H1 (cell line): ENCODE measurements at regions not wholly inside any gene's neighbourhood (a gene's known extent, or its start where the extent isn't known, plus 50 kb on each side); places are given as distances from the start of the nearest gene placed in this dataset.

Experiments used
- CTCF ChIA-PET: fragments of 300-600 bp; sonication (Branson Sonifier 250); formaldehyde crosslinking; loops from one replicate; lab custom pipeline; 2021; ENCODE audit not compliant: partially characterized antibody; lab: Charles Lee
- POLR2A ChIA-PET: fragments of 300-600 bp; sonication (Branson Sonifier 250); formaldehyde crosslinking; loops from one replicate; lab custom pipeline; 2021; ENCODE audit warnings: inconsistent platforms; ENCODE audit not compliant: partially characterized antibody; lab: Charles Lee
- DNase-seq, 2 experiments: peaks; one replicate each; pipeline versions ENCODE4 v3.0.0 to v3.0.0-alpha.2; 2010 to 2022; ENCODE audit warnings: low spot score in 2 of 2, low read depth in 1 of 2, mixed read lengths in 1 of 2
- FAIRE-seq: peaks from 2 replicates; lab custom pipeline; 2011; peaks lifted over from hg19 to GRCh38; lab: Jason Lieb, UNC
- H2AFZ ChIP-seq: 2 replicates; pipeline ENCODE4 v1.8.1; 2012; ENCODE audit warnings: low read length, inconsistent platforms
- H2AK5ac ChIP-seq: 2 replicates; pipeline ENCODE4 v1.6.1; 2013; ENCODE audit warnings: low read depth, low read length
- H2BK120ac ChIP-seq: replicated peaks from 2 replicates; pipeline ENCODE3; 2013; ENCODE audit warnings: low read depth, low read length, inconsistent platforms
- H2BK12ac ChIP-seq: 2 replicates; pipeline ENCODE4 v1.6.1; 2013; ENCODE audit warnings: low read depth, low read length
- H2BK15ac ChIP-seq: 2 replicates; pipeline ENCODE4 v1.6.1; 2013; ENCODE audit warnings: low read length
- H2BK20ac ChIP-seq: 2 replicates; pipeline ENCODE4 v1.6.1; 2013; ENCODE audit warnings: low read length
- H2BK5ac ChIP-seq: 2 replicates; pipeline ENCODE4 v1.6.1; 2013; ENCODE audit warnings: low read depth, low read length
- H3K14ac ChIP-seq: 2 replicates; pipeline ENCODE4 v1.6.1; 2013; ENCODE audit warnings: inconsistent platforms; ENCODE audit not compliant: insufficient read length
- H3K18ac ChIP-seq: 2 replicates; pipeline ENCODE4 v1.6.1; 2013; ENCODE audit warnings: low read length; ENCODE audit errors: extremely low read depth
- H3K23ac ChIP-seq: 2 replicates; pipeline ENCODE4 v1.6.1; 2013; ENCODE audit warnings: inconsistent platforms; ENCODE audit not compliant: insufficient read length
- H3K23me2 ChIP-seq: 2 replicates; pipeline ENCODE4 v1.6.1; 2013; ENCODE audit warnings: low read depth, low read length
- H3K27ac ChIP-seq: 2 replicates; pipeline ENCODE4 v1.6.1; 2011; ENCODE audit warnings: low read depth, low read length, inconsistent platforms
- H3K27me3 ChIP-seq, 4 experiments: replicated peaks in 1 of 4; 1 replicate in 1 of 4; 2 replicates in 3 of 4; pipeline versions ENCODE4 v1.6.1 to v1.8.1; 2011 to 2013; ENCODE audit warnings: low read length in 3 of 4, mild to moderate bottlenecking in 3 of 4, inconsistent platforms in 2 of 4, mixed read lengths in 2 of 4, moderate library complexity in 1 of 4; ENCODE audit not compliant: control insufficient read depth in 3 of 4, insufficient read depth in 3 of 4; ENCODE audit errors: extremely low read depth in 1 of 4
- H3K36me3 ChIP-seq, 4 experiments: 2 replicates each; pipeline versions ENCODE4 v1.6.1 to v1.8.1; 2011 to 2013; ENCODE audit warnings: mild to moderate bottlenecking in 4 of 4, low read length in 3 of 4, moderate library complexity in 2 of 4, control low read depth in 1 of 4, inconsistent platforms in 1 of 4; ENCODE audit not compliant: insufficient read depth in 4 of 4, control insufficient read depth in 2 of 4
- H3K4ac ChIP-seq: replicated peaks from 2 replicates; pipeline ENCODE3; 2013; ENCODE audit warnings: low read length, low read depth, mixed read lengths, inconsistent platforms; ENCODE audit not compliant: insufficient read length
- H3K4me1 ChIP-seq, 4 experiments: replicated peaks in 1 of 4; 1 replicate in 1 of 4; 2 replicates in 3 of 4; pipeline versions ENCODE4 v1.6.1 to v1.8.1; 2011 to 2013; ENCODE audit warnings: low read length in 3 of 4, inconsistent platforms in 2 of 4, mixed read lengths in 1 of 4; ENCODE audit not compliant: insufficient read depth in 4 of 4, control insufficient read depth in 3 of 4
- H3K4me2 ChIP-seq, 2 experiments: 2 replicates each; pipeline versions ENCODE4 v1.6.1 to v1.8.1; 2011 to 2013; ENCODE audit warnings: low read depth in 2 of 2, low read length in 2 of 2, control low read depth in 1 of 2, inconsistent platforms in 1 of 2, mild to moderate bottlenecking in 1 of 2; ENCODE audit not compliant: insufficient read depth in 1 of 2
- H3K4me3 ChIP-seq, 4 experiments: fragments of 200-600, 300-600 bp in 1 of 4; sonication (generic), shearing (Covaris generic), sonication (Bioruptor Twin) in 1 of 4; 2 replicates each; pipeline versions ENCODE4 v1.5.1 to v1.8.1; 2011 to 2016; ENCODE audit warnings: low read length in 4 of 4, low read depth in 3 of 4, control low read depth in 2 of 4, inconsistent platforms in 2 of 4, mild to moderate bottlenecking in 2 of 4, mixed read lengths in 1 of 4, moderate library complexity in 1 of 4; ENCODE audit not compliant: insufficient read depth in 2 of 4; ENCODE audit errors: extremely low read depth in 1 of 4
- H3K56ac ChIP-seq: replicated peaks from 2 replicates; pipeline ENCODE3; 2013; ENCODE audit warnings: low read depth, mild to moderate bottlenecking, mixed read lengths, low read length, inconsistent platforms; ENCODE audit not compliant: insufficient read length
- H3K79me1 ChIP-seq: 2 replicates; pipeline ENCODE4 v1.6.1; 2013; ENCODE audit warnings: low read depth, low read length, control low read depth
- H3K79me2 ChIP-seq, 2 experiments: 2 replicates each; pipeline versions ENCODE4 v1.6.1 to v1.8.1; 2012 to 2013; ENCODE audit warnings: low read length in 2 of 2, mild to moderate bottlenecking in 2 of 2, inconsistent platforms in 1 of 2; ENCODE audit not compliant: insufficient read depth in 2 of 2, control insufficient read depth in 1 of 2
- H3K9ac ChIP-seq, 4 experiments: replicated peaks in 1 of 4; 1 replicate in 1 of 4; 2 replicates in 3 of 4; pipeline versions ENCODE4 v1.6.1 to v1.8.1; 2011 to 2013; ENCODE audit warnings: low read depth in 3 of 4, low read length in 3 of 4, control low read depth in 2 of 4, mild to moderate bottlenecking in 2 of 4, moderate library complexity in 2 of 4, inconsistent platforms in 1 of 4; ENCODE audit errors: extremely low read depth in 1 of 4
- H3K9me3 ChIP-seq, 2 experiments: 2 replicates each; pipeline versions ENCODE4 v1.6.1 to v1.8.1; 2012 to 2013; ENCODE audit warnings: mild to moderate bottlenecking in 2 of 2, moderate library complexity in 2 of 2, control low read depth in 1 of 2, inconsistent platforms in 1 of 2, low read depth in 1 of 2, low read length in 1 of 2, mixed read lengths in 1 of 2; ENCODE audit not compliant: insufficient read depth in 2 of 2
- H4K20me1 ChIP-seq, 2 experiments: replicated peaks in 1 of 2; 2 replicates each; pipeline versions ENCODE3 to v1.8.1; 2011 to 2013; ENCODE audit warnings: inconsistent platforms in 2 of 2, low read length in 2 of 2, mild to moderate bottlenecking in 1 of 2; ENCODE audit not compliant: insufficient read depth in 2 of 2, control insufficient read depth in 1 of 2
- H4K5ac ChIP-seq: 2 replicates; pipeline ENCODE4 v1.6.1; 2013; ENCODE audit warnings: low read length, low read depth, mixed read lengths, inconsistent platforms; ENCODE audit not compliant: insufficient read length
- H4K8ac ChIP-seq: 2 replicates; pipeline ENCODE4 v1.8.0; 2013; ENCODE audit warnings: mild to moderate bottlenecking, moderate library complexity, low read length, inconsistent platforms; ENCODE audit not compliant: insufficient read depth; ENCODE audit errors: extremely low read depth
- H4K91ac ChIP-seq: replicated peaks from 2 replicates; pipeline ENCODE3; 2013; ENCODE audit warnings: low read length, mixed read lengths, inconsistent platforms; ENCODE audit not compliant: insufficient read length
- GABPA ChIP-seq: IDR thresholded peaks from 2 replicates; pipeline ENCODE4 v1.6.1; 2011; ENCODE audit warnings: mild to moderate bottlenecking, low read length, moderate library complexity, borderline replicate concordance; ENCODE audit not compliant: insufficient read depth
- POU5F1 ChIP-seq: IDR thresholded peaks from 2 replicates; pipeline ENCODE4 v1.6.1; 2011; ENCODE audit warnings: low read depth, mild to moderate bottlenecking, low read length, moderate library complexity
- RFX5 ChIP-seq: IDR thresholded peaks from 2 replicates; pipeline ENCODE4 v1.6.1; 2011; ENCODE audit warnings: low read depth, low read length, improper control_type of control experiment, borderline replicate concordance
- RNF2 ChIP-seq: fragments of 200-900, 300-1000 bp; sonication (generic); IDR thresholded peaks from 2 replicates; pipeline ENCODE4 v1.7.1; 2016; ENCODE audit warnings: borderline replicate concordance, low read depth, mild to moderate bottlenecking, antibody characterized with exemption, low read length; ENCODE audit not compliant: poor library complexity, severe bottlenecking; ENCODE audit errors: missing control alignments
- WGBS, 2 experiments: shearing (Covaris generic) in 1 of 2; methylation state at CpG; one replicate each; pipeline versions ENCODE4 v1.1.6 to v1.1.7; 2013 to 2015; ENCODE audit warnings: low lambda C conversion rate in 2 of 2, mixed read lengths in 2 of 2, inconsistent platforms in 1 of 2, low coverage in 1 of 2, missing lambda C conversion rate in 1 of 2; ENCODE audit not compliant: insufficient replicate concordance in 2 of 2, insufficient coverage in 1 of 2, insufficient read length in 1 of 2; ENCODE audit errors: extremely low coverage in 1 of 2, missing lambda C conversion rate in 1 of 2; 5-methylcytosine and 5-hydroxymethylcytosine counted together

- H3K27ac ChIP-seq = no peak overlapping the region
- no peak overlapping the region for H2BK5ac ChIP-seq
- no peaks in the 10 kb centered on the region for H3K23me2 ChIP-seq
- no peaks in the 10 kb centered on the region for H3K36me3 ChIP-seq
- CTCF ChIA-PET = interaction anchor here (0.7 to 1.4 kb wide), 2 partner anchors 11 to 131 kb away, joined by 3 to 4 read pairs; no protein-coding TSS in a partner anchor
- H3K56ac ChIP-seq = no peak overlapping the region
- WGBS, 2 experiments = 81% methylated on average over 1 of the region's 1 CpG; no CpG with 5 or more reads in 1 of the 2 experiments
- no peak overlapping the region for H3K4me2 ChIP-seq
- no peak overlapping the region for H3K18ac ChIP-seq
- H2AFZ ChIP-seq = no peak overlapping the region
- H3K9me3 ChIP-seq = no peaks in the 10 kb centered on the region
- H3K23ac ChIP-seq = no peak overlapping the region
- H4K20me1 ChIP-seq = no peaks in the 10 kb centered on the region
- no peak overlapping the region for H2BK15ac ChIP-seq
- no peaks in the 10 kb centered on the region for H3K4me1 ChIP-seq
- no peaks in the 10 kb centered on the region for H3K27me3 ChIP-seq
- no peak overlapping the region for H2BK20ac ChIP-seq
- no peaks in the 10 kb centered on the region for H3K79me2 ChIP-seq
- no peak overlapping the region for H3K14ac ChIP-seq
- TF ChIP-seq POU5F1 = no peak
- no peak for TF ChIP-seq RFX5
- TF ChIP-seq RNF2 = no peak
- no peak for TF ChIP-seq GABPA
- H3K79me1 ChIP-seq = no peaks in the 10 kb centered on the region
- H4K5ac ChIP-seq = no peak overlapping the region
- FAIRE-seq (no peak), DNase-seq (no peak)
- no peak overlapping the region for H4K8ac ChIP-seq
- H2AK5ac ChIP-seq = no peak overlapping the region
- no peak overlapping the region for H2BK120ac ChIP-seq
- H3K4ac ChIP-seq = no peak overlapping the region
- H4K91ac ChIP-seq = no peak overlapping the region
- H3K9ac ChIP-seq = no peak overlapping the region
- POLR2A ChIA-PET = no interaction called here
- H3K4me3 ChIP-seq = no peak overlapping the region
- no peak overlapping the region for H2BK12ac ChIP-seq
These were observed 174.0 kb downstream of the SERPINI1 start for GRCh38 chr3:167909504-167909896.
